Activated T-cell treated with anti-CD3 and anti-CD28 coated beads, Interleukin-2, amount 50 U/mL, for 72 hours (primary cell): ENCODE measurements at regions not wholly inside any gene's neighbourhood (a gene's known extent, or its start where the extent isn't known, plus 50 kb on each side); places are given as distances from the start of the nearest gene placed in this dataset.

Experiments used
- ATAC-seq, 2 donors: fragments of 150-1000 bp; cut with Tn5 transposase; replicated peaks in 1 of 2; 2 replicates each; pipeline ENCODE4 v1.10.0; 2021; ENCODE audit warnings: moderate library complexity in 2 of 2, mild to moderate bottlenecking in 1 of 2
- DNase-seq, 2 donors: peaks; one replicate each; pipeline ENCODE4 v3.0.0; 2021 to 2022; ENCODE audit warnings: mixed read lengths in 1 of 2
- H3K27ac Mint-ChIP-seq: one replicate; pipeline ENCODE4 v1.8.0; 2022; ENCODE audit warnings: mild to moderate bottlenecking, moderate library complexity, mixed read lengths
- H3K27me3 Mint-ChIP-seq: one replicate; pipeline ENCODE4 v1.8.0; 2022; ENCODE audit warnings: low read depth, mixed read lengths
- H3K36me3 Mint-ChIP-seq, 2 donors: one replicate each; pipeline ENCODE4 v1.8.0; 2022; ENCODE audit warnings: mixed read lengths in 2 of 2, mild to moderate bottlenecking in 1 of 2; ENCODE audit not compliant: insufficient read depth in 2 of 2
- H3K4me1 Mint-ChIP-seq: one replicate; pipeline ENCODE4 v1.8.0; 2022; ENCODE audit warnings: low read depth, mixed read lengths
- H3K4me3 Mint-ChIP-seq, 2 donors: one replicate each; pipeline ENCODE4 v1.8.0; 2022; ENCODE audit warnings: mild to moderate bottlenecking in 2 of 2, mixed read lengths in 2 of 2, moderate library complexity in 2 of 2
- H3K9me3 Mint-ChIP-seq, 2 donors: one replicate each; pipeline ENCODE4 v1.8.0; 2022; ENCODE audit warnings: mixed read lengths in 2 of 2

- no peaks in the 10 kb centered on the region for H3K4me1 Mint-ChIP-seq
- DNase-seq, result no peak
- H3K27me3 Mint-ChIP-seq, result peaks cover 20% of the 10 kb centered on the region
- peaks cover under 1 to 6% of the 10 kb centered on the region in 2 donors for H3K9me3 Mint-ChIP-seq
- H3K36me3 Mint-ChIP-seq, result peaks cover 0 to 9% of the 10 kb centered on the region in 2 donors
- H3K4me3 Mint-ChIP-seq, result no peak overlapping the region
- no peak for ATAC-seq
- H3K27ac Mint-ChIP-seq, result no peak overlapping the region
These were observed 119.9 kb downstream of the CTTN start for GRCh38 chr11:70517988-70518907.

GRCh38 chr11:70519117-70519516 lies 120.8 kb downstream of the CTTN start:
- Mint-ChIP-seq H3K4me1 (no peaks in the 10 kb centered on the region), H3K27ac (no peak overlapping the region), H3K27me3 (peaks cover 20% of the 10 kb centered on the region), H3K4me3 (no peak overlapping the region), H3K36me3 (peaks cover 0 to 5% of the 10 kb centered on the region in 2 donors), H3K9me3 (peaks cover 0 to 6% of the 10 kb centered on the region in 2 donors)
- DNase-seq (no peak), ATAC-seq (no peak)

DNA sequence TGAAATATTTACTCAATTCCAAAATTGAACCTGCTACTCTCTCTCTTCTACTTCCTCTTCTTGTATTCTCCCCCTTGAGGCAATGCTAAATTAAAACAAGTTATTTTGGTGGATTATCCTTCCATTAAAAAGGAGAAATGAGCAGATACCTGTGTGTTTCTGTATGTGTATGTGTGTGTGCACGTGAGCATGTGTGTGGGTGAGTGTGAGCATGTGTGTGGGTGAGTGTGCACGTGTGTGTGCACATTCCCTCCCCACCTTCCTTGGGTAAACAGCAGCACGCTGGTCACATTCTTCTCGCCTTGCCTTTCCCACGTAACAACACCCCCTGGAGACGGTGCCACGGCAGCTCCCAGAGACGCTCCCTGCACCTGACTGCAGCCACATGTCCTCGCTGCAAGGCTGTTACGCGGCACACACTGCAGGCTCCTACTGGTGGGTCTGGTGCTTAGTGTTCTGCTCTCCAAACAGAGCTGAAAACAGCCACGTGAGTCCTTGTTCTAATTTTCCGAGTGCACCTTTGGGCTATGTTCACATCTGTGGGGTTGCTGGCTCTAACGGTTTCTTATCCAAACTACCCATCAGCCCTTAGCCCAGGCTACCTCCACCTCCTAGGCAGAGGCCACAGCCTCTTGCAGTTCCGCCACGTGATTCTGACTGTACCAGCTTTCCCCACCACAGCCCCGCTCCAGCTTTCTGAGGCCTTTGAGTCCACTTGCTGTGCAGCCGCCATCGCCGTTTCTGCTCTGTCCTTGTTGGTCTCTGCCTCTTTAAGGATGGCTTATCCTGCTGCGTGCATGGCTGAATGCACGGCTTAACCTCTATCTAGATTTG lies 123.4 kb downstream of the CTTN start:
- no peak overlapping the region for H3K4me3 Mint-ChIP-seq
- ATAC-seq, result no peak
- no peaks in the 10 kb centered on the region for H3K36me3 Mint-ChIP-seq
- H3K27ac Mint-ChIP-seq, result no peak overlapping the region
- no peak for DNase-seq
- H3K9me3 Mint-ChIP-seq, result no peaks in the 10 kb centered on the region
- H3K27me3 Mint-ChIP-seq, result peaks cover 20% of the 10 kb centered on the region
- H3K4me1 Mint-ChIP-seq, result no peaks in the 10 kb centered on the region

GRCh38 chr11:70522309-70522592 lies 123.9 kb downstream of the CTTN start:
- Mint-ChIP-seq H3K36me3 (no peaks in the 10 kb centered on the region), H3K27ac (no peak overlapping the region), H3K4me1 (no peaks in the 10 kb centered on the region), H3K27me3 (peaks cover 20% of the 10 kb centered on the region), H3K4me3 (no peak overlapping the region), H3K9me3 (no peaks in the 10 kb centered on the region)
- DNase-seq (no peak), ATAC-seq (no peak)

GRCh38 chr11:70522593-70523311 lies 124.4 kb downstream of the CTTN start:
- no peaks in the 10 kb centered on the region for H3K9me3 Mint-ChIP-seq
- no peaks in the 10 kb centered on the region for H3K36me3 Mint-ChIP-seq
- no peak overlapping the region for H3K4me3 Mint-ChIP-seq
- ATAC-seq, result no peak
- H3K27ac Mint-ChIP-seq, result no peak overlapping the region
- no peak for DNase-seq
- no peaks in the 10 kb centered on the region for H3K4me1 Mint-ChIP-seq
- peaks cover 20% of the 10 kb centered on the region for H3K27me3 Mint-ChIP-seq

DNA sequence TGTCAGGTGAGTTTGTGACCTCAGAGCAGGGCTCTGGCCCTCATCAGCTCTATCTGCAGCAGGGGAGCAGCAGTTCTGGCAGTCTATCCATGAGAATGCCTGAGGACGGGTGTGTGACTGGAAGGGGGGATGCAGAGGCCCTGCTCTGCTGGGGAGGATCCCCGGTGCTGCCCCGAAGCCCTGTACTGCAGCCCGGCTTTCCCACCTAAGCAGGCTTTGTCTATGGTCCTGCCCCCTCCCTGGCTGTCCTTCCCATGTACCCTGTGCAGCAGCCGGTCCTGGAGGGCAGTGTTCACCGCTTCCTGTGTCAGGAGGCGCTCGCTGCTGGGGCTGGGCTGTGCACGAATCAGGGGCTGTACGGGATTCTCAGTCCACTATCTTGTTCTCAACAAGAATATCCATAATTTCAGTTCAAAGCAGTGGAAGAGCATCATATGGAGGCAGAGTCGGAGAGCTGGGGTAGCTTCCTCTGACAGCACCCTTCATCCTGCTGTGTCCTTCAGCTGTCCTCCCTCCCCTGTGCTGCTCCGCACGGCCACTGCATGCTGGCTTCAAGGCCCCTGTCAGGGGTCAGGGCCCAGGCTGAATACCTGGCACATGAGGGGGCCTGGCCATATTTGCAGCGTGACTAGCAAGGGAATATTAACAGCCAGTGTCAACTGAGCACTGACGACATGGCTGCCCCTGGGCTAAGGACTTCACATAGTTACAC lies 125.2 kb downstream of the CTTN start:
- Mint-ChIP-seq H3K4me3 (no peak overlapping the region), H3K36me3 (no peaks in the 10 kb centered on the region), H3K27ac (no peak overlapping the region), H3K27me3 (peaks cover 20% of the 10 kb centered on the region), H3K4me1 (no peaks in the 10 kb centered on the region), H3K9me3 (no peaks in the 10 kb centered on the region)
- DNase-seq (no peak), ATAC-seq (no peak)

GRCh38 chr11:70524096-70524922 lies 126.0 kb downstream of the CTTN start:
- peaks cover 20% of the 10 kb centered on the region for H3K27me3 Mint-ChIP-seq
- H3K9me3 Mint-ChIP-seq, result no peaks in the 10 kb centered on the region
- H3K4me3 Mint-ChIP-seq, result no peak overlapping the region
- no peak for DNase-seq
- no peaks in the 10 kb centered on the region for H3K4me1 Mint-ChIP-seq
- no peak for ATAC-seq
- no peak overlapping the region for H3K27ac Mint-ChIP-seq
- H3K36me3 Mint-ChIP-seq, result no peaks in the 10 kb centered on the region

- Mint-ChIP-seq H3K4me1 (no peaks in the 10 kb centered on the region), H3K27me3 (peaks cover 20% of the 10 kb centered on the region), H3K9me3 (no peaks in the 10 kb centered on the region), H3K36me3 (no peaks in the 10 kb centered on the region), H3K27ac (no peak overlapping the region), H3K4me3 (no peak overlapping the region)
- DNase-seq (no peak), ATAC-seq (no peak)
These were observed 126.7 kb downstream of the CTTN start for GRCh38 chr11:70525006-70525405.

- Mint-ChIP-seq H3K27ac (no peak overlapping the region), H3K4me1 (no peaks in the 10 kb centered on the region), H3K9me3 (no peaks in the 10 kb centered on the region), H3K36me3 (no peaks in the 10 kb centered on the region), H3K4me3 (no peak overlapping the region), H3K27me3 (peaks cover 20% of the 10 kb centered on the region)
- DNase-seq (no peak), ATAC-seq (no peak)
These were observed 127.1 kb downstream of the CTTN start for GRCh38 chr11:70525466-70525865.

- Mint-ChIP-seq H3K27me3 (peaks cover 14% of the 10 kb centered on the region), H3K4me3 (no peak overlapping the region), H3K4me1 (no peaks in the 10 kb centered on the region), H3K36me3 (no peaks in the 10 kb centered on the region), H3K9me3 (no peaks in the 10 kb centered on the region), H3K27ac (no peak overlapping the region)
- no peak for ATAC-seq
- DNase-seq, result no peak
These were observed 128.1 kb downstream of the CTTN start for GRCh38 chr11:70526116-70527045.

- H3K4me3 Mint-ChIP-seq, result no peak overlapping the region
- no peaks in the 10 kb centered on the region for H3K4me1 Mint-ChIP-seq
- no peak for ATAC-seq
- H3K9me3 Mint-ChIP-seq, result no peaks in the 10 kb centered on the region
- H3K36me3 Mint-ChIP-seq, result no peaks in the 10 kb centered on the region
- DNase-seq, result no peak
- peaks cover 7% of the 10 kb centered on the region for H3K27me3 Mint-ChIP-seq
- H3K27ac Mint-ChIP-seq, result no peak overlapping the region
These were observed 128.7 kb downstream of the CTTN start for GRCh38 chr11:70527046-70527395.
